ENCODE measurements at regions not wholly inside any gene's neighbourhood (a gene's known extent, or its start where the extent isn't known, plus 50 kb on each side); places are given as distances from the start of the nearest gene placed in this dataset.
"Not testable (repeated sequence)": the region's sequence is repeated elsewhere in the genome, so short reads cannot be mapped to it uniquely, and the experiment has no call there.

DNA sequence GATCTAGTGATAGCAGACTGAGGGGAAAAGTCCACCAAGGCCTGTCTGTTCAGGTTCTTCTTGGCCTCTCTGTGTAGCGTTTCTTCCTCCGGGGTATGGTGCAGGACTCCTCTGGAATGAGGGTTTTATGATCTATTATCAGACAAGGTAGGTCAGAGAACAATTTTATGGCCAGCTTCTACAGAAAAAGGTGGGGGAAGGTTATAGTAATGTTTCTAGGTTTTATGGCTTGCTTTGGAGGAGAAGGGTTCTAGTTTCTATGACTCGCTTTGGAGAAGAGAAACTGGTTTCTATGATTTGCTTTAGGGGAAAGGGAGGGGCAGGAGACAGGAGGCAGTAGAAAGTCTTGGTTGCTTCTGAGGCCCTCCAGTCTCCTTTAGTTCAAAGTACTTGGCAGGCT, 144.8 kb upstream of the LAMA2 start:
- peak; percentile 52 for DNase-seq (ENCODE audit: low read depth, low spot score)

GRCh38 chr6:128736780-128737179, 146.2 kb upstream of the LAMA2 start:
- DNase-seq (ENCODE audit: low read depth, low spot score) = no peak

DNA sequence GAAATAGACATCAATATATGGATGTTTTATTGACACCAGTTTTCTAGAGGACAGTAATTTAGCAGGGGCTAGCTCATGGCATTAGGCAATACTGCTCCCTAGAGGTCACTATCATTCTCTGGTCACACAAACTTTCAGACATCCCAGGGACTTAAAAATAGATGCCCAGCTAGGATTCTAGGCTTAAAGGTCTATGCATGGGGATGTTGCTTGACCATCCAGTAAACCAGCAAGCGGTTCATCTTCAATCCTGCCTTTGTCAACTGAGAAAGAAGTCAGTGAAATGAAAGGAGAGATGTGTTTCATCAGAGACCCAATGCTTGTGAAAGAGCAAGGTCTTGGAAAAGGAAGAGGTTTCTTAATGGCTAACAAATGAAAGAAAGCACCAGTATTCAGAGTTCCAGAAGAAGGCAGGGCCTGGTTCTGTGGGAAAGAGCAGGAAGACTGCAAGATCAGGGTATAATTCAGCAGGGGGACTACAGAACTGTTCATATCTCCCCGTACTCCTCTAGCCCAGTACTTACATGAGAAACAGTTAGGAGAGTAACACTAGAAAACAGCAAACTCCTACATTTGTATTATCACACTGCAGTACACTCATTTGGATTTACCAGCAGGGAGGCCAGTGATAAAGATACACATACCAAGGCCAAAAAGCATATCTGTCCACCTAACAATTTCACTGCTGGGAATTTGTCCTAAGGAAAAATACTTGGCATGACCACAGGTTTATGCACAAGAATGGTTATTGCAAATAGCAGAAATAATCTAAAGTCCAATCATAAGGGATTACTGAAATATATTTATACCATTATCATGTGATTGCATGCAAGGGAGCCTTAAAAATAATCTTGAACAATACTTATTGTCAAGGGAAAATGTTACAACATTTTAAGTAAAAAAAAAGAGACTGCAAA, 151.4 kb upstream of the LAMA2 start:
- no peak for DNase-seq (ENCODE audit: low read depth, low spot score)

DNA sequence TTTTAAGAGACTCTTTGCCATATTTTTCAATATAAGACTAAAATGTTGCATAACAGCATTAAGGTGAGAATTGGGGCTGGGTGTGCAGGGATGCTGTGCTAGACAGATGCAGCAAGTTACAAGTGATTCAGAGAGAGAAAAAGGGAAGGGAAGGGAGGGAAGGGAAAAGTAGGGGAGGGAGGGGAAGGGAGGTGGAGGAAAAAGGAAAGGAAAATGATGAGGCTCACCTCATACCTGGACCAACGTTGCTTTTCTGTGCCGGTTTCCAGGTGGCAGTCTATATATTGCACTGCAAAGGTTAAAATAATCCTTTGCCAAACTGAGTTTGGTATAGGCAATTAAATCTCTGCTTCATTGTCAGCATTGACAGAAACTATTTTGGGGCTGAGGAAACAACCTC, 155.4 kb upstream of the LAMA2 start:
- no peak for DNase-seq (ENCODE audit: low read depth, low spot score)

GRCh38 chr6:128725271-128726233, 157.4 kb upstream of the LAMA2 start:
- no peak for DNase-seq (ENCODE audit: low read depth, low spot score)

DNA sequence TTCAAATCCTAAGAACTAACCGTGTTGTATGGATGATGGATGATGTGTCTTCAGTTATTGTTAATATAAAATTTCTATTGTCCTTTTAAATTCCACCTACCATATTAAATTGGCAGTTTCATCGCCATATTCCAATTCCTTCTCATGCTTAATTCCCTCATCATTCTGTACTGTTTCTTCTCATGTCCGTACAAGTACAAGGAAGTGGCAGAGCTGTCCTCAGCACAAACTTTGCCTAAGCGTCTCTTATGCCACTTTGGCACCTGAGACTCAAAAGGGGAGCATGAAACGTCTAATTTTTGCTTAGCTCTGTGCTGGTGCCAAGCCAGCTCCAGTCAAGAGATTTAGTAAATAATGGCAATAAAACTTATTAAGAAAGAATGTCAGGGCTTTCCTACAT, 158.2 kb upstream of the LAMA2 start:
- DNase-seq (ENCODE audit: low read depth, low spot score) = no peak

DNA sequence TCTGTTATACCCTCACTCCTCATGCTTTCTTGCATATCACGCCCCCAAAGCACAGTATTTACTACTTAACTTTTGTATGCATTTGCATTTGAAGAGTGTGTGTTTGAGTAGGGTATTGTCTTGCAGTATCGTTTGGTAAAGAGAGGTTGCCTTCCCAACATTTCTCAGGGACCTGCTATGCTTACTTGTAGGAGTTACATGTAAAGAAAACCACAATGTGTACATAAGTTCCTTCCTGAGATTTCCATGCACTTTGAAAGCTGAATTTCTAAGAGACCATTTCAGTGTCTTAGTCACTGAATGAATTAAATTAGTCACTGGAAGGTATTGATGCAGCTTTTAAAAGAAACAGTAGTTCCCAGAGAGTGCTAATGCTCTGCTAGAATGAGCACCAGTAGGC, 159.3 kb upstream of the LAMA2 start:
- no peak for DNase-seq (ENCODE audit: low read depth, low spot score)

DNA sequence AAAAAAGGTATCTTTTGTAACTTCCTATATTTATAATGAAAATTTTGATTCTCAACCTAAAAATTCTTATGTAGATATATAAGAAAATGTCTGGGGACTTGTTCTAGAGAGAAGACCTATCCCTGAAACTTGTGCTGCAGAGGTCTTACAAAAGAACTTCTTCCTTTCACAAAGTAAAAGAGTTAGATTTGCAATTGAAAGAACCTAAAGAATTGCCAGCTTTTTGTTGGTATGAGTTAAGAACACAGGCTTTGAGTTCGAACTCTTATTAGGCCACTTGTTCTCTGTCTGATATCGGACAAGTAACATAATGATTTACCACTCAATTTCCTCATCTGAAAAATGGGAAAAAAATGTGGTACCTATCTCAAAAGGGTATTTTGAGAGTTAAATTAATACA, 162.0 kb upstream of the LAMA2 start:
- no peak for DNase-seq (ENCODE audit: low read depth, low spot score)

- DNase-seq (ENCODE audit: low read depth, low spot score) = no peak
These were observed 163.2 kb upstream of the LAMA2 start for GRCh38 chr6:128719786-128720185.

DNA sequence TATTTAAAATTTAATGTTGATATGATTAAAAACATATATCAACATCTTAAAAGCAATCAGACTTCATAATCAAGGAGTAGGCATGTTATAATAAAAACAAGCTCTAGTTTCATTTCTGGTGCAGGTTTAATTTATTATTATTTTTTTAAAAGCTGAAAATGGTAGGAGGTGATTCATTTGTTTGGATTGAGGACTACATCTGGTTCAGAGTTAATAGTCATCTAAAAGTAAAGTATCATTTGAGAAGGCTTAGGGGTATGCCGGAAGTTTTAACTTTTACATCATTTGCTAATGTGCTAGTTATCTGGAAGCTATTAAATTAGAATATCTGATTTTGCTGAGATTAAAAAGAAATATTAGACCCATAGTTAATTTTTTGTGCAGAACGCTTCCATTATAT, 169.5 kb upstream of the LAMA2 start:
- no peak for DNase-seq (ENCODE audit: low read depth, low spot score)

DNA sequence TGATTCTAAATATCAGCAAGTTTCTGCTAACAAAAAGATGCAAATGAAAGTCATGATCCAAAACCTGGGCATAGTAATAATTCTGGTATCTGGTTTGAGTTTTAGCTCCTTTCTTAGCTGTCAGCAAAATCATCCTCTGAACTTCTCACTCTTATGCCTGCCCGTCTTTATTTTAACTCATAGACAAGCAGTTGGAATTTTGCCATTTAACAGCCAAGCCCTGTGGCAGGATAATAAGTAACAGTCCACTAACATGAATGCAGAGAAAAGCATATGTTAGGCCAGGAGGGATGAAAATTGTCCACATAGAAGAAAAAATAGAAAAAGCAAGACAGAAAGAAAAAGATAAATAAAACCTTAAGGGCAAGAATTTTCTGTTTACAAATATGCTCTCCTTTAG, 170.0 kb upstream of the LAMA2 start:
- no peak for DNase-seq (ENCODE audit: low read depth, low spot score)

- no peak for DNase-seq (ENCODE audit: low read depth, low spot score)
These were observed 171.8 kb upstream of the LAMA2 start for GRCh38 chr6:128711149-128711548.

GRCh38 chr6:128710315-128710714, 172.6 kb upstream of the LAMA2 start:
- DNase-seq (ENCODE audit: low read depth, low spot score) = no peak

DNA sequence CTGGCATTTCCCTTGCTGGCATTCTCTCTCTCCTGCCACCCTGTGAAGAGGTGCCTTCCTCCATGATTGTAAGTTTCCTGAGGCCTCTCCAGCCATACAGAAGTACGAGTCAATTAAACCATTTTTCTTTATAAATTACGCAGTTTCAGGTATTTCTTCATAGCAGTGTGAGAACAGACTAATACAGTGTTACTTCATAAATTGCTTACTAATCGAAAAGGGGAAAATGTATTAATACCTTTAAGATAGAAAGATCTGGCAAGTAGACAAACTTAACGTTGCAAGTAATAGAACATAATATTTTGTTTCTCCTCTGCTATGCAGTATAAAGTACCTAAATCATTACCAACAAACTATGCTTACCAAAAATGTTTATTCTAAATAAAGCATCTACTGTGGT, 178.3 kb upstream of the LAMA2 start:
- no peak for DNase-seq (ENCODE audit: low read depth, low spot score)

DNA sequence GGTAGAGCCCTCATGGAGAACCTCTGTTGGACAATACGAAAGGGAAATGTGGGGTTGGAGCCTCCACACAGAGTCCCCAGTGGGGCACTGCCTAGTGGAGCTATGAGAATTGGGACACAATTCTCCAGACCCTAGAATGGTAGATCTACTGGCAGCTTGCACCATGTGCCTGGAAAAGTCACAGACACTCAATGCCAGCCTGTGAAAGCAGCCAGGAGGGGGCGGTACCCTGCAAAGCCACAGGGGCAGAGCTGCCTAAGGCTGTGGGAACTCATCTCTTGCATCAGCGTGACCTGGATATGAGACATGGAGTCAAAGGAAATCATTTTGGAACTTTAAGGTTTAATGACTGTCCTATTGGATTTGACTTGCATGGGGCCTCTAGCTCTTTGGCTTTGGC, 179.1 kb upstream of the LAMA2 start:
- not testable (repeated sequence) for DNase-seq (ENCODE audit: low read depth, low spot score)

GRCh38 chr6:128696691-128697689, 176.6 kb upstream of the PTPRK start:
- DNase-seq (ENCODE audit: low read depth, low spot score) = no peak

GRCh38 chr6:128694303-128695009, 174.1 kb upstream of the PTPRK start:
- no peak for DNase-seq (ENCODE audit: low read depth, low spot score)

- no peak for DNase-seq (ENCODE audit: low read depth, low spot score)
These were observed 169.7 kb upstream of the PTPRK start for GRCh38 chr6:128690063-128690462.

GRCh38 chr6:128686084-128686483, 165.7 kb upstream of the PTPRK start:
- no peak for DNase-seq (ENCODE audit: low read depth, low spot score)

- DNase-seq (ENCODE audit: low read depth, low spot score) = no peak
These were observed 156.1 kb upstream of the PTPRK start for GRCh38 chr6:128676456-128676855.

DNA sequence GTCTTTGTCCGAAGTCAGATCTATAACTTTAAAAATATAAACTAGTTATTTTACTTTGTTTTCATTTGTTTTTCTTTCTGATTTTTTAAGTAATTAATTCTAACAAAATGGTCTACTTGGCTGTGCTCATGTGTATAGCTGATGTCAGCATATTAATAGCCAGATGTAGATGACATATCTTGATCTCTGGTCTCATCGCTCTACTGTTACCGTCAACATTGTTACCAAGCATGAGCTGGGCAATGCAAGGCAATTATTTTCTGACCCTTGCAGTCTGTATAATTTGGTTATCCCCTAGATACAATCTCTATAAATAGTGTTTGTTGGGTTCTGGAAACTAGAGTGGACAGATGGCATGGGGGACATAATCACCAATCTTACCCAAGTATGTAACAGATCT, 151.6 kb upstream of the PTPRK start:
- DNase-seq (ENCODE audit: low read depth, low spot score) = no peak
